Ramos (cell line): ENCODE measurements at regions not wholly inside any gene's neighbourhood (a gene's known extent, or its start where the extent isn't known, plus 50 kb on each side); places are given as distances from the start of the nearest gene placed in this dataset.

ENCODE experiments used
- in situ Hi-C: fragments of 300-500 bp; cut with MboI; formaldehyde crosslinking; loops from one replicate; pipeline ENCODE4 v1.14.3; 2022; ENCODE audit warnings: low sequenced_read_pairs; ENCODE audit not compliant: unreplicated experiment

DNA sequence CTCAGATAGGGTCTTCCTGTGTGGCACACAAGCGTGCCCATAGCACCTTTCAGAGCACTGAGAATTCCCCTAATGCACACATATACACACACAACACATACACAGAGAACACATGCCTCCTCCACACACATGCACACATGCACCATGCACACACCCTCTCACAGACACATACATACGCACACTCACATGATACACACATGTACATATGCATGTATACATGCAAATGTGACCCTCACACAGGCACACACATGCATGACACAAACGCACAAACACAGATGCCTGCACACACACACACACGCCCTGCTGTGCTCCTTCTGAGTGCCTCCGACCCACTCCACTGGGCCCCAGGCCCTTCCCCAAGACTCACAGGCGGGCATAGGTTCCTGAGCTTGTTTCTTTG, 251.0 kb downstream of the PTPRU start:
- in situ Hi-C loops = no loop called here

DNA sequence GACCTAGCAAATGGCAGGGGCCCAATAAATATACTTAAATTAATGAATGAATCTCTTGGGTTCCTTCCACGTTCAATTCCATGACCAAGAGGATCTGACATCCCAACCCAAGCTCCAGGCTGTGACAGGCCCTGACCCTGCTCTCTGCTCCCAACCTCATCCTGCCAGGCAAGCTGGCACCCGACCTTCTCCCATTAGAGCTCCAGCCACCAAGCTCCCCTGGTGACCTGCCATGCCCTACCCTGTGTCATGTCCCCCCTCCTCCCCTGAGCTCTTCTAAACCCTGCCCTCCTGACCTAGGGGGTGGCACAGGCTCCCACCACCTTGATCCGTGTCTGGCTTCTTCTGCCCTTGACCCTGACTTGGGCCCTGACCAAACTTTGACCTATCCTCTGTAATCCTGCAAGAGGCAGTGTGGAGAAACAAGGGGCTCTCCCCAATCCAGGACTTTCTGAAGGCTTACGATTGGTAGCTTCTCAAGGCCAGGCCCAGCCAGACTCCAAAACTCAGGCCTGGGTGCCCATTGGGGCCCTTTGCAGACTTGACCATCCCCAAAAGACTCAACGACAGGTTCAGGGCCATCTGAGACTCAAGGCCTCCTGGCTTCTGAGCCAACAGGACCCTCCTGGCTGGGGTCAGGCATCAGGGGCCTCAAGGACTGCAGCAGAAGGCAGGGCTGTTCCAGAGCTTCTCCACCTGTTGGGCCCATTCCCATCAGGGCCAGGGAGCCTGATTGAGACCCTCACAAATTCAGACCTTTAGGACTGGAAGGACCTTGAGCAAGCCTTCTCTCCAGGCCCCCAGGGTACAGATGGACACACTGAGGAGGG, 249.0 kb downstream of the PTPRU start:
- in situ Hi-C loops = no loop called here

DNA sequence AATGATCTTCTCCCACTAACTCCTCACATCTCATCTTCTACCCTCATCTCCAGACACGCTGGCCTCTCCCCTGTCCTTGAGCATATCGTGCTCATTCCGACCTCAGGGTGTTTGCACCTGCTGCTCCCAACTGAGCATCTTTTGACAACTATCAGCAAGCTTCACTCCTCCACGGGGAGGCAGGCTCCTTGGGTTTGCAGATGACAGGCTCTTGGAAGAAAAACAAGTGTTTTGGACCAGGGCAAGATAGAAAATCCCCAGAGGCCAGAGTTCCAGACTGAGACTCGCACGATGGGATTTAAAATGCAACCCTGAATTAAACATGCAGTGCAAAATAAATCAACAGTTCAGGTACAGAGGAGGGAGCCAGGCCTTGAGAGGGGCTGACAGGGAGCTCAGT, 246.7 kb downstream of the PTPRU start:
- in situ Hi-C loops = no loop called here

GRCh38 chr1:29482064-29482463, 245.7 kb downstream of the PTPRU start:
- in situ Hi-C loops = no loop called here

DNA sequence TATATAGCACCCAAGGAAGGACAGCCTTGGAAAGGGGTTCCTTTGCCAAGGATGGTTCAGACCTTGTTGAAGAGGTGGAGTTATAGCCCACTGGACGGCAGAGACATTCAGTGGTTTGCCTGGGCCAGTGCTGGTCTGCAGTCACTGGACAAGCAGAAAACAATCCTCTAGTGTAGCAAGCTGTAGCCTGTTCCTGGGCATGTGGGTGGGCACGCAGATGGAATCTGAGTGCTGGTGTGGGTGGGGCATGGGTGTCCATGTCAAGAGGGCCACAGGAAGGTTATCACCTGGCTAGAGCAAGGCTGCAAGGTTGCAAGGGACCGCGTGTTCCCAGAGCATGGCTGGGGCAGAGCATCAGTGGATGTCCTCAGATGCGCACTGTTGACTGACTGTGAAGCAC, 244.7 kb downstream of the PTPRU start:
- in situ Hi-C loops = no loop called here

GRCh38 chr1:29478879-29479278, 242.6 kb downstream of the PTPRU start:
- in situ Hi-C loops = no loop called here

GRCh38 chr1:29478151-29478791, 241.9 kb downstream of the PTPRU start:
- in situ Hi-C loops = no loop called here

DNA sequence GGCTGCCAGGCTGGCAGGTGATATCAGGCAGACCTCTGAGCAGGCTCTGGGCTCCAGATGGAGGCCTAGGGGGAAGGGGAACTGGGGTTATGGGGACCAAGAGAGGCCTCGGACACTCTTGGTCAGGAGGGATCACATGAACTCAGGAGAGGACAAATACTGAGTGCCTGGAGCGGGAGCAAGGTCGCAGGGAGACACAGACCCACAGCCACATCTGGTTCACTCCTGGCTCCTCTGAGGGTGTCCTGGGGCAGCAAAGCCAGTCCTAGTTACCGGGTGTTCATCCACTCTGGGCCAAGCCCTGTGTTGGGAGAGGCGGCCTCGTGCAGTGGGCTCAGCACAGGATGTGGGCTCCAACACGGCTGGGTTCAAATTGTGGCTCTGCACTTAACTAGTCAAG, 239.0 kb downstream of the PTPRU start:
- in situ Hi-C loops = no loop called here

- in situ Hi-C loops = no loop called here
Measured at GRCh38 chr1:29474274-29475244, 238.2 kb downstream of the PTPRU start.

GRCh38 chr1:29473161-29473855, 237.0 kb downstream of the PTPRU start:
- in situ Hi-C loops = no loop called here

DNA sequence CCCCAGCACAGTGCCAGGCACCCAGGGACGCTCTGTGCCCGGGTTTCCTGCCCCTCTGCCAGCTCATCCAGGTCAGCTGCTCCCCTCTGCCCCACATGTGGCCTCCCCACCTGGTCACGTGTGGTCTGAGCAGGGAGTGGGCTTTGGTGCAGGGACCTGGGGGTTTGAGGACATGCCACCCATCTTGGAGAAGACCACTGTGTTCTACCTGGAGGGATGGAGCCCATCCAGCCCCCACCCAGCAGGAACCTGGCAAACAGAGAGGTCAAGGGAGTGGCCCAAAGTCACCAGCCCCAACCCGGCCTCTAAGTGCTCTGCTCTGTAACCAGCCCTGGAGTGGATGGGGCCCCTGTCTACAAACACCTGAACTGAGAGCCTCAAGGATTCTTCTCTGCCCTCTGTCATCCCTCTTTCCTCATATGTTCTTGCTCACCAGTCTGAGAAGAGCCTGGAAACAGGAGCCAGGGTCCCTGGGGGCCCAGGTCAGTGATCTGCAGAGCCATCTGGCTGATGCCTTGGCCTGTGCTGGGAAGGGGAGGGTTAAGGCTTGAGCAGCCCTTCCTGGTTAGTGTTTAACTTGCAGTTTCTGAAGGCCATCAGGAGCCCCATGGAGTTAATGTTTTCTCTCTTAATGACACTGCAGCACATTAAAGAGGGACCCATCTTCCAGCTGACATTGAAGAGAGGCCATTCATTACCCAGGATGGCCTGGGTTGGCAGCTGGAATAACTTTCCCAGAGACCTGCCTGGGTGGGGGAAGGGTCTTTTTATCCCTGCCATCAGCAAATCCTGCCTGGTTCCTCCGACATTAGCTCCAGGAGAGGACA, 235.4 kb downstream of the PTPRU start:
- in situ Hi-C loops = no loop called here

DNA sequence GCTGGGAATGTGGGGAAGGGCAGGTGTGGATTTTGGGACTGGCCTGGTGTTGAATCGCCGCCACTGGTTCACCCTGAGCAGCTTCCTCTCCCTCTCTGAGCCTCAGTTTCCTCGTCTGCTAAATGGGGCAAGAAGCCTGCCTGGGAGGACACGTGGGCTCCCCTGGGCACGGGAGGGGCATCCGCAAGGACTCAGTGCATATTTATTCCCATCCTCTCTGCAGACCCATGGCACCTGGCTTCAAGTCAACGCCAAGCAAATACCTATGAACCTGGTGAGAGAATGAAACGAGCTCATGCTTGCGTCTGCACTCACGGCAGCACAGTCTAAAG, 234.4 kb downstream of the PTPRU start:
- in situ Hi-C loops = no loop called here

DNA sequence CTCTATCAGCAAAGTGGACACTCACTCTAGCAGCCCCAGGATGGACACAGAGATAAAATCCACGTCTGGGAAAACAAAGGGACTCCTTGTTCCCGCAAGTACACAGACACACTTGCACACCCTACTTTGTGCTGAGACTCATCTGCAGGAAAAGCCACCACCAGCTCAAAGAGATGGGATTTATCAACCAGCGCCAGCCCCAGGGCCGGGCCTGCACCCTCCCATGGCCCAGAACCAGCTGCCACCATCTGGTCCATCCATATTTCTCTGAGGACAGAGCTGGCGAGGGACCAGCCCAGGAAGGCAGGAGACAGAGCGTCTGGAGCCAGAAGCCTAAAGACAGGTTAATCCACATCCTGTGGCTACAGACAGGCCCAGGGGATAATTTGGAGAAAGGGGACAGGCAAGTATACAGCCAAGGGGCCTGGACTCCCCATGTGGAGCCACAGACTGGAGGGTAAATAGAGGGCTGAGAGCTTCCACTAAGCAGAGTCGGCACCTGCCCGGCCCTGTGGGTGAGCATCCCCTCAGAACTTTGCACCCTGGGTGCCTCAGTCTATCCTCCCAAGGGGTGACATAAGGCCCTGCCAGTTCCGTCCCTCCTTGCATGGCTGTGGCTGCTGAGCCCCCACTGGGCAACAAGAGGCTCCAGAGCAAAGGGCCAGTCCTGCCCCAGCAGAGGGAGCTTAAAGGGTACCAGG, 233.9 kb downstream of the PTPRU start:
- in situ Hi-C loops = no loop called here

GRCh38 chr1:29469457-29469856, 233.1 kb downstream of the PTPRU start:
- in situ Hi-C loops = no loop called here

- in situ Hi-C loops = no loop called here
Measured at GRCh38 chr1:29467989-29468900, 231.9 kb downstream of the PTPRU start.

DNA sequence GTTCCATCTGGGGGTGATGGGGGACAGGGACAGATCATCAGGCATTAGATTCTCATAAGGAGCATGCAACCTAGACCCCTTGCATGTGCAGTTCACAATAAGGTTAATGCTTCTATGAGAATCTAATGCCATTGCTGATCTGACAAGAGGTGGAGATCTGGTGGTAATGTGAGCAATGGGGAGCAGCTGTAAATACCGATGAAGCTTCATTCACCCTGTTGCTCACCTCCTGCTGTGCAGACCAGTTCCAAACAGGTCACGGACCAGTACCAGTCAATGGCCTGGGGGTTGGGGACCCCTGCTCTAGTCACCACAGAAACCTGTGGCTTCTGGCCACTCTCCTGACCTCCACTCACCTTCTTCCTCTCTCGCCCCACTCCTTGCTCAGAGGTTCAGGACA, 229.9 kb downstream of the PTPRU start:
- in situ Hi-C loops = no loop called here

DNA sequence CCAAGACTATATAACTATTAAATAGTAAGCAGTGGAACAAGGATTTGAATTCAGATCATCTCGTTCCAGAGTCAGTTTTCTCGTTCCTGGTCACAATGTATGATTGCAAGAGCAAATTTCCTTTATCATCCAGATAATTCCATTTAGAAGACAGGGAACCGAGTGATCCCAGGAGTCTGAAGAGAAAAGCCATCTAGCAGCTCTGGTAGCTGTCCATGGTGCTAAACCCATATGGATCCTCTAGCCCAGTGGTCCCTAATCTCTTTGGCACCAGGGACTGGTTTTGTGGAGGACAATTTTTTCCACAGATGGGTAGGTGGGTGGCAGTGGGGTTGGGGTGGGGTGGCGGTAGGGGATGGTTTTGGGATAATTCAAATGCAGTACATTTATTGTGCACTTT, 229.4 kb downstream of the PTPRU start:
- in situ Hi-C loops = no loop called here

DNA sequence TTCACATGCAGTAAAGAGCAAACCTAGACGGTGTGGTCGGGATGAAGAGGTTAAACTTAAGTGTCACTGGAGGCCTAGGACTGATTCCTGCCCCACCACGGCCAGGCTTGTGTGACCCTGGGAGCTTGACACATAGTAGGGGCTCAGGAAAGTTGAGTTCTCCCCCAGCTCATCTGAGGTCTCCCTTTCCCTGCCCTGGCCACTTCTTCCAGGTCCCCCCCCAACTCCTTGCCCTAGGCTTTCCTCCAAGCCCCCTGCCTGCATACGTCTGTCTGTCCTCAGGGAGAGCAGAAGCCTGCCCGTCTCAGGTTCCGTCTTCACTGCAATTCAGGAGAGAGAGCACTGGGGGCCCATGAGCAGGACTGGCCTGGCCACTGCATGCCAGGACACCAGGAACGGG, 225.8 kb downstream of the PTPRU start:
- in situ Hi-C loops = no loop called here
